ENCODE measurements at regions not wholly inside any gene's neighbourhood (a gene's known extent, or its start where the extent isn't known, plus 50 kb on each side); places are given as distances from the start of the nearest gene placed in this dataset.

DNA sequence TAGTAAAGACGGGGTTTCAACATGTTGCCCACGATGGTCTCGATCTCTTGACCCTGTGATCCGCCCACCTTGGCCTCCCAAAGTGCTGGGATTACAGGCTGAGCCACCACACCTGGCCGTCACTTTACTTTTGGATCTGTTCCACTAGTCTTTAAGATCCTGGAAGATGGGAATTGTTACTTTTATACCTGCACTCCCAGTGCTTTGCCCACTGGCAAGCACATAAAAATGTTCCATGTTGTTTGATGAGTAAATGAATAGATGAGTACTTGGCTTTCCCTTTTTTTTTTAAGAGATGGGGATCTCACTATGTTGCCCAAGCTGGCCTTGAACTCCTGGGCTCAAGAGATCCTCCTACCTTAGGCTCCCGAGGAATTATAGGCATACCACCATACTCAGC is 84.8 kb upstream of the SASH1 start:
- Histone ChIP-seq H3K4me1 (ENCODE audit: control insufficient read depth in 1 of 2, insufficient read depth in 2 of 2, low read length in 2 of 2) (peaks cover 2 to 6% of the 10 kb centered on the region in 2 experiments; a peak in 3 of 4 replicates), H3K27me3 (ENCODE audit: insufficient read depth, low read length) (no peaks in the 10 kb centered on the region), H3K36me3 (ENCODE audit: control insufficient read depth in 1 of 2, insufficient read depth in 2 of 2, low read length in 2 of 2) (no peaks in the 10 kb centered on the region), H4K20me1 (ENCODE audit: insufficient read depth) (no peaks in the 10 kb centered on the region), H3K9me3 (ENCODE audit: control insufficient read depth in 1 of 2, insufficient read depth in 1 of 2, low read depth in 1 of 2, low read length in 2 of 2) (no peaks in the 10 kb centered on the region), H3K4me2 (ENCODE audit: low read length) (no peak overlapping the region), H3K9me2 (ENCODE audit: insufficient read depth) (no peaks in the 10 kb centered on the region), H2AFZ (ENCODE audit: low read depth, low read length, poor library complexity, severe bottlenecking) (no peak overlapping the region), H3K4me3 (replicated peaks in 1 of 2; ENCODE audit: low read depth in 1 of 2, low read length in 2 of 2) (no peak overlapping the region), H3K9ac (ENCODE audit: low read length) (no peak overlapping the region), H3K27ac (ENCODE audit: low read depth, low read length) (no peak overlapping the region), H3K79me2 (ENCODE audit: insufficient read depth, low read length) (no peaks in the 10 kb centered on the region)
- ATAC-seq (no peak), DNase-seq (ENCODE audit: low read depth, low spot score) (no peak)
- intact Hi-C loops (cut with micrococcal nuclease) = no loop called here
- ChIA-PET CTCF (no interaction called here), RAD21 (ENCODE audit: low non-redundant PET in 1 of 2, low total read pairs in 2 of 2, uncharacterized antibody in 2 of 2, unreplicated experiment in 2 of 2) (no interaction called here), POLR2A (no interaction called here)
- TF ChIP-seq RAD21 (IDR thresholded peaks at IDR 0.05; ENCODE audit: low read depth) (no peak), ZNF274 (IDR thresholded peaks at IDR 0.05; ENCODE audit: low read depth, low read length) (no peak), EGR1 (IDR thresholded peaks at IDR 0.05; ENCODE audit: low read depth) (no peak), POLR2AphosphoS5 (IDR thresholded peaks at IDR 0.05; ENCODE audit: low read depth, low read length) (no peak), ZFX (IDR thresholded peaks at IDR 0.05) (no peak), SP1 (IDR thresholded peaks at IDR 0.05; ENCODE audit: low read depth) (no peak), YY1 (IDR thresholded peaks at IDR 0.05; ENCODE audit: extremely low read depth, insufficient replicate concordance, low read depth, low read length) (no peak), EZH2phosphoT487 (IDR thresholded peaks at IDR 0.05; ENCODE audit: borderline replicate concordance) (no peak), EZH2 (IDR thresholded peaks at IDR 0.05) (no peak), JUND (IDR thresholded peaks at IDR 0.05) (no peak)
- TF ChIP-seq, protein P1, sequence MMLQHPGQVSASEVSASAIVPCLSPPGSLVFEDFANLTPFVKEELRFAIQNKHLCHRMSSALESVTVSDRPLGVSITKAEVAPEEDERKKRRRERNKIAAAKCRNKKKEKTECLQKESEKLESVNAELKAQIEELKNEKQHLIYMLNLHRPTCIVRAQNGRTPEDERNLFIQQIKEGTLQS (IDR thresholded peaks at IDR 0.05) = no peak
- TF ChIP-seq, protein P2, sequence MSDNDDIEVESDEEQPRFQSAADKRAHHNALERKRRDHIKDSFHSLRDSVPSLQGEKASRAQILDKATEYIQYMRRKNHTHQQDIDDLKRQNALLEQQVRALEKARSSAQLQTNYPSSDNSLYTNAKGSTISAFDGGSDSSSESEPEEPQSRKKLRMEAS (IDR thresholded peaks at IDR 0.05) = no peak
- TF ChIP-seq, protein P3, sequence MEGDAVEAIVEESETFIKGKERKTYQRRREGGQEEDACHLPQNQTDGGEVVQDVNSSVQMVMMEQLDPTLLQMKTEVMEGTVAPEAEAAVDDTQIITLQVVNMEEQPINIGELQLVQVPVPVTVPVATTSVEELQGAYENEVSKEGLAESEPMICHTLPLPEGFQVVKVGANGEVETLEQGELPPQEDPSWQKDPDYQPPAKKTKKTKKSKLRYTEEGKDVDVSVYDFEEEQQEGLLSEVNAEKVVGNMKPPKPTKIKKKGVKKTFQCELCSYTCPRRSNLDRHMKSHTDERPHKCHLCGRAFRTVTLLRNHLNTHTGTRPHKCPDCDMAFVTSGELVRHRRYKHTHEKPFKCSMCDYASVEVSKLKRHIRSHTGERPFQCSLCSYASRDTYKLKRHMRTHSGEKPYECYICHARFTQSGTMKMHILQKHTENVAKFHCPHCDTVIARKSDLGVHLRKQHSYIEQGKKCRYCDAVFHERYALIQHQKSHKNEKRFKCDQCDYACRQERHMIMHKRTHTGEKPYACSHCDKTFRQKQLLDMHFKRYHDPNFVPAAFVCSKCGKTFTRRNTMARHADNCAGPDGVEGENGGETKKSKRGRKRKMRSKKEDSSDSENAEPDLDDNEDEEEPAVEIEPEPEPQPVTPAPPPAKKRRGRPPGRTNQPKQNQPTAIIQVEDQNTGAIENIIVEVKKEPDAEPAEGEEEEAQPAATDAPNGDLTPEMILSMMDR (IDR thresholded peaks at IDR 0.05 in 2 of 3, conservative IDR thresholded peaks at IDR 0.05 in 1 of 3; ENCODE audit: borderline replicate concordance in 1 of 3, insufficient read depth in 1 of 3, low read depth in 2 of 3, low read length in 2 of 3) = no peak
- no TSS peak for BruUV-seq (replicated peaks)
